ENCODE measurements at regions not wholly inside any gene's neighbourhood (a gene's known extent, or its start where the extent isn't known, plus 50 kb on each side); places are given as distances from the start of the nearest gene placed in this dataset.

DNA sequence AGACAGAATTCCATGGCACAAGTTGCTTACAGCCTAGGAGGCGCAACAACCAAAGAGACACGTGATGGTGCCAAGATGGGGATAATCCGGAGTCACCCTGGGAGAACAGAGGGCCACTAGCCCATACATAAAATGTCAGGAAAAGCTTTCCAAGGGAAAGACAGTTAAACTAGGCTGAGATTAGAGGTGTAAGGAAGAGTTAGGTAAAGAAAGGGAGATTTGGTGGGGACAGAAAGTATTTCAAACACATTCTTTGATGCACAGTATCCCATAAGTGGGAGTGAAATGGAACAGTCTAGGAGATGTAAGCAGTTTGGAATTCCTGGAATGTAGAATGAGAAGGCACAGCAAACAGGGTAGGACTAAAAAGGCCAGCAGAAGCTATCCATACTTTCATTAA lies 860.9 kb upstream of the LCORL start:
- DNase-seq (ENCODE audit: low read depth), result peak; percentile 34

DNA sequence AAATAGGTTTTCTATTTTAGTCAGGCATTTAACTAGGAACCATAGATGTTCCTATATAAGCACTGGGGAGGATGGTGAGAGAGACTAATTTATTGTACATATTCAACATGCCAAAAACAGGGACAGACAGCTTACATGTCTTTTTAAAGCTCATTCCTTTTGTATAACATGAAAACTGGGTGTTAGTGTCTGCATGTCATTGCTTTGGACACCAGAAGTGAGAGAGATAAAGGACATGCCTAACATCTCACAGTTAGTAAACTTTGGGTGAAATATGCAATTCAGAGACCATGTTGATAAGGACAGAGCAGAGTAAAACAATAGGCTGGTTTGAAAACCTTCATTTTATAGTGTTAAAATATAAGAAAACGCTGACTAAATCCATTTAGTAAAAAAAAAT lies 860.0 kb upstream of the LCORL start:
- no peak for DNase-seq (ENCODE audit: low read depth)

DNA sequence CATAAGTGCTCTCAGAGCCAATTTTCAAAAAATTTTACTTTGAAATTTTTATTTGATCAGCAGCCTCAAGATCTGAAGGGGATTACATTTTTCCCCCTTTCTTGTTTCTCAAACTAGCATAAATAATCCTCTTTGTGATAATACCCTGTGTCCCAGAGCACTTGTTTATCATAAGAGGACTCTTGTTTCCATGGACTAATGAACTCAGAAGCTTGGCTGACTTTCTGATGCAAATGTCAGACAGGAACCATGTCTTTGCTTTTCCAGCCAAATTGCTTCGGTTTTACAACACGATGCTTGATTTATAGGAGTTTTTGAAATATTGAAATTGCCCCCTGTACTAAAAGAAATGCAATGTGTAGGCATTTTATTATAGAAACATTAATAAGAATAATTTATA lies 859.3 kb upstream of the LCORL start:
- no peak for DNase-seq (ENCODE audit: low read depth)

DNA sequence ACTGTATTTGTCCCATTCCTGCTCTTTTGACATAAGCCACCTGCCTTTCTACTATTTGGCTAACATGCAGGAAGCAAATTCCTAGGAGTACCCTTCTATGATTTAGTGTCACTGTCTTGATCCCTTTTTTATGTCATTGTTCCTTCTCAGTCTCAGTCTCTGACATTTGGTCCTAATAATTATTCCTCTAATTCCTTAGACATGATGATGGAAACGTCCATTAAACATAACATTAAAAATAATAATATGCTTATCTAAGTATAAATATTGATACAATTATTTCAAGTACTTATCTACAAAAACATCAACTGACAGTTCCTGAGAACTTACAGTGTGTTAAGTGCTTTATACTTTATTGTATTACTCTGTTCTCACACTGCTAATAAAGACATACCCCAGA lies 857.0 kb upstream of the LCORL start:
- no peak for DNase-seq (ENCODE audit: low read depth)

DNA sequence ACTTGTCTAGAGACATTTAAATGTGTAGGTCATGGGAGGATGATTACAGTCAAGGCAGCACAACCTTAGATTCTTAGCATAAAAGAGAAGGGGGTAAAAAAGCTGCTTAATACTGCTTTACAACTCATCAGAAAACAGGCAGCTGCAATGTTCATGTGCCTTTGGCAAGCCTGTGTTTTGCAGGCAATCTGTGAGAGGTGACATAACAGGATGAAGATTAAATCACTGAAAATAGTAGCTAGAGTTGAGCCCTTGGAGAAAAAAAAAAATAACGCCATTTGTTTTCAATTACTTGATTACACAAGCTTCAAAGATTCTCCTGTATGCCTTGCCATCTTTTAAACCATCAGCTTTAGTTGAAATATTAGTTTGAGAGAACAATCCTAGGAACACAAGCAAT lies 847.6 kb upstream of the LCORL start:
- no peak for DNase-seq (ENCODE audit: low read depth)

DNA sequence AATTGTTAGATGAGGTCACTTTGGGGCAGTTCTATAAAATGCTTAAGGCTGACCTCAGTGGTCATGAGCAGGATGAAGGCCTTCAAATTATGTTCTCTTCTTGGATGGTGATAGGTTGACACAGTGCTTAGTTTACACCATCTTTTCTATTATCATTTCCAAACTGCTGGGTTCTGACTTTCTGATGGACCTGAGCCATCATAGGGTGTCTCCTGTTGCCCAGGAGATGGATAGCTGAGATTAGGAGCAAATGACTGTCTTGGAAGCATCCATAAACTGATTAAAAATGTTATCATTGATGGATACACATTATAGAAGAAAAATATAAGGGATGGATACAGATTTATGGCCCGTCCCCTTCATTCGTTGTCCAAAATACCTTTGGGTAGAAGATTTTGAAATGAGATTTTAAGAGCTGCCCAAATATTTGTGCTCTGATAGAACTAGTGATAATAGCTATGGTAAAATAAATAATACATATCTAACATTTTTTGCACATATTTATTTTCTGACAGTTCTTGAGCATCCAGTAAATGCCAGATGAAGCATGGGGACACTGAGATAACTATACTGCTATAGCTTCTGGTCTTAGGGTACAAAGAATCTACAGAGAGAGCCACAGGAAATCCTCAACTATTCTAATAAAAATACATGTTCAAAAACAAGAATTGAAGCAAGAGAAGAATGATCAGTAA lies 839.4 kb upstream of the LCORL start:
- DNase-seq (ENCODE audit: low read depth), result no peak

DNA sequence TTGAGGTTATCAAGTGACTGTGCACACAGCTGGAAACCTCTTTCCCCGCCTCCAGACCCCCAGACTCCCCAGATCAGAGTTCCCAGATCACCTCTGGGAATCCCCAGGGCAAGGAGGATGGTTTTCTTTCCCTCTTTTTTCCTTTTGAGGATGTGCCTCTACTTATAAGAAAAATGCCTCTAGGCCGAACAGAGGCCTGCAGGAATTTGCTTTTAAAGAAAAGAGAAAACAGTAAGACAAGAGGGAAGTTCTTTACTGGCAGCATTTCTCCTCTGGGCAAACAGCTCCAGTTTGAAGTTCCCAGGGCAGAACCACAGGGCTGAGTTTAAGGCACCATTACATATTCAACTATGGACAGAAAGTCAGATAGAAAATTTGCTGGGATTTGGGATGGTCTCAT lies 837.9 kb upstream of the LCORL start:
- no peak for DNase-seq (ENCODE audit: low read depth)

DNA sequence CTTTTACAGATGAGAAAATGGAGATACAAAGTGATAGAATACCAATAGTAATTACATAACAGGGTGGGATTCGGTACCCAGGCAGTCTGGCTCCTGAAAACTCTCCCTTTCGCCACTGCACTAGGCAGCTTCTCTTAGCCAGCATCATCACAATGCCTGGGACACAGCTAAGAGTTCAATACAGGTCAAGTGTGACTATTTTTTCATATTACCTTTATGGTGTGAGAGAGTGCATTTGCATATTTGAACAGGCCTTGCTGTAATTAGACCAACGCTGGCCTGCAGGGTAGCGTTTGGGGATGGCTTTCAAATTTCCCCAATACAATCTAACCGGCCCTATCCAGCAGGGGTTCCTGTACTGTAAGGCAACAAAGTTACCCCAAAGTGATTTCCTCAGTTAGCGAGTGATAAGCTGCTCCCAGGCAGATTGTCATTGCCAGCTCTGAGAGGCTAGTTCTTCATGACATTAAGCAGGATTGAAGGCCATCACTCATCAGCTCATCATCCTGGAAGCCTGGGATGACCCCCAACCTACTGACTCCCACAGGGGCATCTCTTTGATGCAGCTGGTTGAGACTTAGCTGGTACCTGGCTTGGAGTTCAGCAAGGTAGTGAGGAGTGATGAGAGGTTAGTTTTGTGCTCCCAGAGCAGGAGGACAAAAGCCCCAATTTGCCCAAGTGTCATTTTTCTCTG lies 836.8 kb upstream of the LCORL start:
- DNase-seq (ENCODE audit: low read depth), result no peak

DNA sequence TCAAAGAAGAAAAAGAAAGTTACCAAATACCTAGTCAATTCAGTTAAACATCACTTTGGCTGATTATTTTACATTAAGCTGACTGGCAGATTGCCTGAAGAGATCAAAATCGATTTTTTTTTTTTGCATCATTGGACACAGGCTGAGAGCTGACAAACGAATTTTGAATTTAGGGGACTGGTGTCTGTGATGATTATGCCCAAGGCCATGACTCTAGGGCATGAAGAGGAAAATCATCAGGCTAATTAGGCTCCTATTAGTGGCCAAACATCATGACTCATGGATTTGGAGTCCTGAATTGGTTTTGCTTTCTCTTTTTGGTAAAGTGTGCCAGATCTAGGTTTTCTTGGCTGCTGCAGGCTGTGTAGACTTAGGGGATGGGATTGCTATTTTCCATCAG lies 829.3 kb upstream of the LCORL start:
- DNase-seq (ENCODE audit: low read depth), result no peak

DNA sequence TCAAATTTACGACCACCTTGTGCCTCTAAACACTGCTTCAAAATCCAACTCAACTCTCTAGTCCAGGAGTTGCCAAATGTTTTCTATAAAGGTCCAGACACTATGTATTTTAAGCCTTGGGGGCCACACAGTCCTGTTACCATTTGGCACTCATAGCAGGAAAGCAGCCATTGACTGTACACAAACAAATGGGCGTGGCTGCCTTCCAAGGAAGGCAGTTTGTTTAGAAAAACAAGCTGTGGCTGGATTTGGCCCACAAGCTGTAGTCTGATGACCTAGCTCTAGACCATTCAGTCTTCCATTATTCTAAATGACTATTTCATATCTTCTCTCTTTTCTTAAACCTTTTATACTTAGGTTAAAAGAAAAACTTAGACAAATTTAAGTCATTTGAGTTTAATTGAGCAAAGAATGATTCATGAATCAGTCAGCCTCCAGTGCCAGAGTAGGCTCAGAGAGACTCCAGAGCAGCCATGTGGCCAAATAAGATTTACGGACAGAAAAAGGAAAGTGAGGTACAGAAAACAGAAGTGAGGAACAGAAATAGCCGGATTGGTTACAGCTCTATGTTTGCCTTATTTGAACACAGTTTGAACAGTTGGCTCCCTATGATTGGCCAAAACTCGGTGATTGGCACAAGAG lies 825.8 kb upstream of the LCORL start:
- DNase-seq (ENCODE audit: low read depth), result no peak

DNA sequence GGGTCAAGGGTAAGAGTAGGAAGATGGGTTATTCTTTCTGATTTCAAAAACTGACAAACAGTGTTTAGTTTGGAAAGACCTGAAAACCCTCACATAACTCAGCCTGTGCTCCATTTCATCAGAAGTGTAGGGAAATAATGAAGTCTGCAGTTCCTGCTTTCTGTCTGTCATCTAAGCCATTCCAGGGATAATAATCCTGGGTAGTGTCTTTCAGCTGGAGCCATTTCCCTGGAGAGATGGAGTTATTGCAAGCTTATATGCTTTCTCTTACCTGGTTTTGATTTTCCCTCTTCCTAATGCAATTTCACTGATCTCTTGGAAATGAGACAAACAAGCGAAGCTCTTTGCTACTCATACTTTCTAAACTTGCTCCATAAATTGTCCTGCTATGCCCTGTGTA lies 824.8 kb upstream of the LCORL start:
- no peak for DNase-seq (ENCODE audit: low read depth)

DNA sequence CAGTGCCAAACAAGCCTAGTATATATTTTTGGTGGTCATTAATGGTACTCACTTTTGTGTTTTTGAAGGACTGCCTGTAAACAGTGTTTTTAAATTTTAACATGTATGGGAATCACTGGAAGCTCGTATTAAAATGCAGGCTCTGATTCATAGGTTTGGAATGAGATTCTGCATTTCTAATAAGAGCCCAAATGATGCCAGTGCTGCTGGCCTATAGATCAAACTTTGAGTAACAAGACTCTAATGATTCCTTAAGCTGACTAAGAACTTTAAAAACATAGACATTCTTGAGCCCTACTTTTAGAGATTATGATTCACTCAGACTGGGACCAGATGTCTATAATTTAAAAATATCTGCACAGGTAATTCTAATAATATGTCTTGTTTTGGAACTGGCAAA lies 823.2 kb upstream of the LCORL start:
- DNase-seq (ENCODE audit: low read depth), result no peak

DNA sequence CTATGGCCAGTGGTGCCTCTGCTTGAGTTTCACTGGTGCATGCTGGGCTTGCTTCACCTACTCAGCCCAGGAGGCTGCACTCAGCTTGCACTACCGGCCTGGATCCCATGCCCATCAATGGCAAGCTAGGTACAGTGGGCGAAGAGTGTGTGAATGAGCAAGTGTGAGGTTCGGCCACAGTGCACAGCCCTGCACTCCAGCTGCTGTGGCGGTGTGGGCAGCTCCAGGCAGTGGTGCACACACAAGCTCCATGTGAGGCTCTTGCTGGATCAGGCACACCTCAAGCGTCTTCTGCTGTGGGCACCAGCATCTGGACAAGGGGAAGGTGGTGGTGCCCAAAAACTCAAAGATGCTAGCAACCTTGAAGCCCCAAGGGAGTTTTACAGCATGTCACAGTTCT lies 820.9 kb upstream of the LCORL start:
- no peak for DNase-seq (ENCODE audit: low read depth)

DNA sequence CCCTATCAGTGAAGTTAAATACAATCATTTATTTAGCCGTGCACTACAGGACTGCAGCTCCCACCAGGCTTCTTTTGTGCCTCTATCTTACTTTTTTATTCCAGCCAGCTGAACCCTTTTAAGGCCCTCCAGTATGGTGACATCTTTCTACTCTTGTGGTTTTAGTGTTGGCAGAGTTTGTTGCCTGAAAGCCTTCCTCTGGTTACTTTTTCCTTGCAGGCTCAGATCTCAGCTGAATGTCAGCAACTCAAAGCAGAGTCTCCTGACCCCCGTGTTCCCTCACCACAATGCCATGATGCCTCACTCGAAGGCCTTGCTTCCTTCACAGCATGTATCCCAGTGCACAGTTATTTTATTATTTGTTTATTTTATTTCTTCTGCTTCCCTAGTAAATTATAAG lies 818.9 kb upstream of the LCORL start:
- DNase-seq (ENCODE audit: low read depth), result no peak

DNA sequence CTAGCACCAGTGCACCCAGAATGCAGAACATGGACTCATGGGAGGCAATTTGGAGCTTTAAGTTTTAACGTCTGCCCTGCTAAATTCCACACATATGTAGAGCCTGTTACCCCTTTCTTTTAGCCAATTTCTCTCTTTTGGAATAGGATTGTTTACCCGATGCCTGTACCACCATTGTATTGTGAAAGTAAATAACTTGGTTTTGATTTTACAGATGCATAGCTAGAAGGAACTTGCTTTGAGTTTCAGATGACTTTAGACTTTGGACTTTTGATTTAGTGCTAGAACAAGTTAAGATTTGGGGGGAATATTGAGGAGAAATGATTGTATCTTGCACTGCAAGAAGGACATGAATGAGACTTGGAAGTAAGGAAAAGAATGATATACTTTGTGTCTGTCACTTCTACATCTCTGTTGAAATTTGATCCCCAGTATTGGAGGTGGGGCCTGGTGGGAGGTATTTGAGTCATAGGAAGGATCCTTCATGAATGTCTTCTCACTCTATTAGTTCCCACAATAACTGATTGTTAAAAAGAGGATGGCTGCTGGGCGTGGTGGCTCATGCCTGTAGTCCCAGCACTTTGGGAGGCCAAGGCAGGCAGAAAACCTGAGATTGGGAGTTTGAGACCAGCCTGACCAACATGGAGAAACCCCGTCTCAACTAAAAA lies 794.8 kb upstream of the LCORL start:
- no peak for DNase-seq (ENCODE audit: low read depth)

DNA sequence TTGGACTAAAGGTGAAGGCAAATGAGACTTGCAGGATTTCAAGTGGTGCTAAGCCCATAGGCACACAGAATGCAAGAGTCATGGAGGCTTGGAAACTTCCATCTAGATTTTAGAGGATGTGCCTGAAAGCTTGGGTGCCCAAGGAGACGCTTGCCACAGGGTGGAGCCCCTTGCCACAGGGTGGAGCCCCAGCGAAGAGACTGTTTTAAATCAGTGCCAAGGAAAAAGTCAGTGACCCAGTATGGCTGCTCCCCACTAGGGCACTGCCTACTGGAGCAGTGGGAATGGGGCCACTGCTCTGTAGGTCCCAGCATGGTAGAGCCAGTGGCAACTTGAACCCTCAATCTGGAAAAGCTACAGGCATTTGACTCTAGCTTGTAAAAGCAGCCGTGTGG lies 794.2 kb upstream of the LCORL start:
- peak; percentile 6 for DNase-seq (ENCODE audit: low read depth)

DNA sequence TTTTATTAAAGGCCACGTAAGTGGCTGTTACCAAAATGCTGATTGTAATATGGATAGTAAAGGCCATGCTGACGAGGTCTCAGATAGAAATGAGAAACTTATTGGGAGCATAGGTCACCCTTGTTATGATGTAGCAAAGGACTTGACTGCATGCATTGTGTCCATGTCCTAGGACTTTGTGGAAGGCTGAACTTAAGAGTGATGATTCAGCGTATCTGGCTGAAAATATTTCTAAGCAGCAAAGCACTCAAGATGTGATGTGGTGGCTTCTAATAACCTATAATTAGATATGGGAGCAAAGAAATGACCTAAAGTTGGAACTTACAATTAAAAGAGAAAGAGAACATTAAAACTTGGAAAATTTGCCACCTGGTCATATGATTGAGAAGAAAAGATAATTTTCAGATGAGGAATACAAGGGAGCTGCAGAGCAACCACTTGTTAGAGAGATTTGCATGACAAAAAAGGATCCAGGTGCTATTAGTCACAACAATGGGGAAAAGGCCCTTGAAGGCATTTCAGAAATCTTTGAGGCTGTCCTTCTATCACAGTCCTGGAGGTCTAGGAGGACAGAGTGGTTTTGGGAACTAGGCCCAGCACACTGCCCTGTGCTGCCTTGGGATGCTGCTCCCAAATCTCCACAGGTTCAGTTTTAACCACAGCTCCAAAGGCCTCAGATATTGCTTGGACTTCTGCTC lies 793.7 kb upstream of the LCORL start:
- no peak for DNase-seq (ENCODE audit: low read depth)

DNA sequence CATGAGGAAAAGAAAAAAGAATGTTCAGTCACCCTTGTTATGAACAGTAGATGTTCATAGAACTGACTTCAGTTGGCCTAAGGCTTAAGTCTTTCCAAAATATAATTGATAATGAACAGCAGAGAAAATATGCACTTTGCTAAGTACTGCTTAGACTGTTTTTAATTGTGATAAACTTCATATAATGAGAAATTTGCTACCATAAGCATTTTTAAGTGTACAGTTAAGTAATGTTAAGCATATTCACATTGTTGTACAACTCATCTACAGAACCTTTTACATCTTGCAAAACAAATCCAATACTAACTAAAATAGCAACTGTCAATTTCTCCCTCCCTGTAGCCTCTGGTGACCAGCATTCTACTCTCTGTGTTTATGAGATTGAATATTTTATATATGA lies 792.2 kb upstream of the LCORL start:
- no peak for DNase-seq (ENCODE audit: low read depth)

DNA sequence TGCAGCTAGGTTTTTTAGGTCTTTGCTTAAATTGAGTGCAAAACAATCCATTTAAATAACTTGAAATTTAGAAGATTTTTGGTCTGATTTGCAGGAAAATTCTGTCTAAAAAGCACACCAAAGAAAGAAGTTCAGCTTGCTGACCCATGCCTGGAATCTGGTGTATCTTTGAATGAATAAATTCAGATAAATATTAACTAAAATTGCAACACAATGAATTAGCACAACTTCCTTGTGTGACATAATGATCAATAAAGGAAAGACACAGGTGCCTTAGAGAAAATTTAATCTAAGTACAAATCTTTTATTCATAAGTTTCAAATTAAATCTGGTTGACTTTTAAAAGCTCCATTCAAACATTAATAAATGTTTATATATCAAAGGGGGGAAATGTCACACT lies 791.5 kb upstream of the LCORL start:
- no peak for DNase-seq (ENCODE audit: low read depth)

DNA sequence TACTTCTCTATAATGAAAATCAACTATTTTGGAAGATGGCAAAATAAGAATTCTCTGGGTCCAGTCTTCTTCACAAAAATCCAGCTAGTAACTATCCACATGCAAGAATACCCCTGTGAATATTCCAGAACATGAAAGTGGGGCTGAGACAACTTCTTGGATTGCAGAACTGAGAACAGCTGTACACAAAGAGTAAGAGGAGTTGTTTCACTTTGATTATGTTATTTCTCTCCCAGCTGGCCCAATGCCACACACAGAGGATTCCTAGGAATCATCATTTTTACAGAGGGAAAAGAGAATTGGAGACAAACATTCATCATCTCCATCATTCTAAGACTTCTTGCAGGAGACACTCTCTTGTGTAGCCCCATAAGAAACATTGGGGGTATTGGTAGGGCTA lies 782.2 kb upstream of the LCORL start:
- DNase-seq (ENCODE audit: low read depth), result no peak

DNA sequence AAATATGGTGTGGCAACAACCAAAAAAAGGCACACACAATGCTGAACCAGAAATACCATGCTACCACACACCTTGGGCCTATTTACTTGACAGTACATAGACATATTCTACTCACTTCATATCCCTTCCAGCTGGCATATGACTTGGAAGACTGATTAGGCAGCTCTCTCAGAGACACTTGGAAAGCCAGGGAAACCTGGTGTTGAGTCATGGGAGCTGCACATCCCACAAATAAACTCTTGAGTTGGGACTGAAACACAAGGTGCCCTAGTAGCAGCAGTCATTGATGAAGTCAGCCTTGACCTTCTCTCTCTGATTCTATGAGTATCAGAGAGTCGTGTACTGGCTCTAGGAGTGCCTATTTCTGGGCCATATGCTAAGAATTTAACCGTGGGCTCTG lies 776.6 kb upstream of the LCORL start:
- no peak for DNase-seq (ENCODE audit: low read depth)

DNA sequence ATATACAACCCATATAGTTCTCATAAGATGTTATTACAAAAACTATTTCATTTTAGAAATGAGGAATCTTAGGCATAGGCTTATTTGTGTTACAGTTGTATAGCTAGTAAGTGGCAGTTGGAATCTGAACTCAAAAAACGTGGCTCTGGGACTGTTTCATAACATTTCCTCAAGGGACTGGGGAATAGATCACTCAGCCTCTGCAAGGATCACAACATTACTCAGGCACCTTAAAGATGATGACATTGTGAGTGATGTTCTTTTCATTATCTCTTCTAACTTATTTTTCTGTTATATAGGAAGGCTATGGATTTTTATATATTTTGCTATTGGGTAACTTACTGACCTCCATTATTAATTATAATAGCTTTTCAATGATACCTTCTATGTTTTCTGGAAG lies 774.2 kb upstream of the LCORL start:
- no peak for DNase-seq (ENCODE audit: low read depth)

Measured in Daoy (cell line).